ENCODE measurements at regions not wholly inside any gene's neighbourhood (a gene's known extent, or its start where the extent isn't known, plus 50 kb on each side); places are given as distances from the start of the nearest gene placed in this dataset.

DNA sequence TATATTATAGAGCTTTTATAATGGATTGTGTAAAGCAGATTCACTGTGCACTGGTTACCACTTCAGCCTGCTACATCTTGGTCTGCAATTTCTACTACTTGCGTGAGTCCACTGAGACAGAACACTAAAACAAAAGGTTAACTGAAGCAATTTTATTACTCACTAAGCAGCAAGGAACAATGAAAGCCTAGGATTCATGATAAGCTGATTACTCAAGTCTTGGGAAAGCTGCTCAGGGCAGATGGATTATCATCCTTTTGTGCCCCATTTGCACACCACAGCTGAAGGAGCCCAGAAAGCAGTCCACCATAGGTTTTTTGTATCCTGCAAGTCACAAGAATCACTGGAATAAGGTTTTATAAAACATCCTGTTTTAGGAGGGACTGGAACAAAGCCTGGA lies 1215.2 kb upstream of the TMEFF2 start:
- DNase-seq (ENCODE audit: low spot score) (no peak), ATAC-seq (no peak)
- peaks cover 17% of the 10 kb centered on the region for H3K9me3 Mint-ChIP-seq
- TF ChIP-seq SOX15 (CRISPR knock-in tag; IDR thresholded peaks at IDR 0.05) (no peak), JUN (CRISPR knock-in tag; IDR thresholded peaks at IDR 0.05) (no peak), CBFB (CRISPR knock-in tag; IDR thresholded peaks at IDR 0.05; ENCODE audit: low read depth) (no peak), ZNF416 (CRISPR knock-in tag; IDR thresholded peaks at IDR 0.05) (no peak), ZNF138 (CRISPR knock-in tag; conservative IDR thresholded peaks at IDR 0.05) (no peak), HMGXB4 (CRISPR knock-in tag; IDR thresholded peaks at IDR 0.05) (no peak), ARID4B (CRISPR knock-in tag; IDR thresholded peaks at IDR 0.05; ENCODE audit: borderline replicate concordance) (no peak), ZNF281 (CRISPR knock-in tag; IDR thresholded peaks at IDR 0.05) (no peak), ZNF423 (CRISPR knock-in tag; IDR thresholded peaks at IDR 0.05) (no peak), E2F1 (CRISPR knock-in tag; IDR thresholded peaks at IDR 0.05) (no peak), FOXK1 (CRISPR knock-in tag; IDR thresholded peaks at IDR 0.05) (no peak), NR2C2 (CRISPR knock-in tag; IDR thresholded peaks at IDR 0.05) (no peak), MXD4 (CRISPR knock-in tag; IDR thresholded peaks at IDR 0.05; ENCODE audit: borderline replicate concordance) (no peak)
- TF ChIP-seq, protein P1, sequence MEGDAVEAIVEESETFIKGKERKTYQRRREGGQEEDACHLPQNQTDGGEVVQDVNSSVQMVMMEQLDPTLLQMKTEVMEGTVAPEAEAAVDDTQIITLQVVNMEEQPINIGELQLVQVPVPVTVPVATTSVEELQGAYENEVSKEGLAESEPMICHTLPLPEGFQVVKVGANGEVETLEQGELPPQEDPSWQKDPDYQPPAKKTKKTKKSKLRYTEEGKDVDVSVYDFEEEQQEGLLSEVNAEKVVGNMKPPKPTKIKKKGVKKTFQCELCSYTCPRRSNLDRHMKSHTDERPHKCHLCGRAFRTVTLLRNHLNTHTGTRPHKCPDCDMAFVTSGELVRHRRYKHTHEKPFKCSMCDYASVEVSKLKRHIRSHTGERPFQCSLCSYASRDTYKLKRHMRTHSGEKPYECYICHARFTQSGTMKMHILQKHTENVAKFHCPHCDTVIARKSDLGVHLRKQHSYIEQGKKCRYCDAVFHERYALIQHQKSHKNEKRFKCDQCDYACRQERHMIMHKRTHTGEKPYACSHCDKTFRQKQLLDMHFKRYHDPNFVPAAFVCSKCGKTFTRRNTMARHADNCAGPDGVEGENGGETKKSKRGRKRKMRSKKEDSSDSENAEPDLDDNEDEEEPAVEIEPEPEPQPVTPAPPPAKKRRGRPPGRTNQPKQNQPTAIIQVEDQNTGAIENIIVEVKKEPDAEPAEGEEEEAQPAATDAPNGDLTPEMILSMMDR (IDR thresholded peaks at IDR 0.05), result no peak
- no peaks in the 10 kb centered on the region for H3K27me3 Mint-ChIP-seq (ENCODE audit: low read depth)
- H3K4me3 Mint-ChIP-seq, result no peak overlapping the region
- no peaks in the 10 kb centered on the region for H3K4me1 Mint-ChIP-seq
- H3K36me3 Mint-ChIP-seq, result peaks cover 3% of the 10 kb centered on the region
- CTCF ChIA-PET, result no interaction called here
- POLR2A ChIA-PET, result no interaction called here
- H3K27ac Mint-ChIP-seq, result no peak overlapping the region

DNA sequence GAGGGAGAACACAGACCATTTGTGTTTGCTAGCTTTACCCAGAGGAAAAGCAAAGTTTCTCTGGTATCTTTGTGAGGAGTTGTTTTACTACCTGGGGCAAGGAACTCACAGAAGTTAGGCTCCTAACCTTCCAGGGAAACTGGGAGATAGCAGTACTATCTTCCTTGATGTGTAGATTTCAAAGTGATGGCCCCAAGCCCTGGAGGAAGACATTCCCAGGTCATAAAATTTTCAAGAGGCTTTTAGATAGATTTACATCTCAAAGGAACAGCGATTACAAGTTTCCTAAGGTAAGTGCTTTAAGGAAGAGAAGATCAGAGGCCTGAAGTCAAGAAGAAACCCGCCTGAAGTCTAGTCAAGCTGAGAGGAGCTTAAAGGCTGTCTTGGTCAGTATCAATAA lies 1187.8 kb upstream of the TMEFF2 start:
- Mint-ChIP-seq H3K4me1 (0 out of 2 replicates have a peak, but pooled peaks cover 2% of the 10 kb centered on the region), H3K9me3 (peaks cover 5% of the 10 kb centered on the region; the same call in 1 of the 2 replicates), H3K36me3 (no peaks in the 10 kb centered on the region), H3K27ac (no peak overlapping the region), H3K4me3 (no peak overlapping the region), H3K27me3 (ENCODE audit: low read depth) (peaks cover 54% of the 10 kb centered on the region)
- ATAC-seq (peak; percentile 77), DNase-seq (ENCODE audit: low spot score) (peak; percentile 8)
- CTCF ChIA-PET, result no interaction called here
- POLR2A ChIA-PET, result no interaction called here
- TF ChIP-seq ZNF138 (CRISPR knock-in tag; conservative IDR thresholded peaks at IDR 0.05) (no peak), USF1 (CRISPR knock-in tag; IDR thresholded peaks at IDR 0.05) (no peak), NR1H2 (CRISPR knock-in tag; IDR thresholded peaks at IDR 0.05) (no peak), NR3C1 (CRISPR knock-in tag; conservative IDR thresholded peaks at IDR 0.05; ENCODE audit: low read depth) (no peak), TEAD4 (CRISPR knock-in tag; IDR thresholded peaks at IDR 0.05) (no peak), ZNF317 (CRISPR knock-in tag; IDR thresholded peaks at IDR 0.05; ENCODE audit: borderline replicate concordance, low read depth) (no peak), ZNF121 (CRISPR knock-in tag; IDR thresholded peaks at IDR 0.05) (no peak), ZNF263 (CRISPR knock-in tag; IDR thresholded peaks at IDR 0.05; ENCODE audit: low read depth) (no peak), EMX1 (CRISPR knock-in tag; IDR thresholded peaks at IDR 0.05) (no peak)
- TF ChIP-seq, protein P2, sequence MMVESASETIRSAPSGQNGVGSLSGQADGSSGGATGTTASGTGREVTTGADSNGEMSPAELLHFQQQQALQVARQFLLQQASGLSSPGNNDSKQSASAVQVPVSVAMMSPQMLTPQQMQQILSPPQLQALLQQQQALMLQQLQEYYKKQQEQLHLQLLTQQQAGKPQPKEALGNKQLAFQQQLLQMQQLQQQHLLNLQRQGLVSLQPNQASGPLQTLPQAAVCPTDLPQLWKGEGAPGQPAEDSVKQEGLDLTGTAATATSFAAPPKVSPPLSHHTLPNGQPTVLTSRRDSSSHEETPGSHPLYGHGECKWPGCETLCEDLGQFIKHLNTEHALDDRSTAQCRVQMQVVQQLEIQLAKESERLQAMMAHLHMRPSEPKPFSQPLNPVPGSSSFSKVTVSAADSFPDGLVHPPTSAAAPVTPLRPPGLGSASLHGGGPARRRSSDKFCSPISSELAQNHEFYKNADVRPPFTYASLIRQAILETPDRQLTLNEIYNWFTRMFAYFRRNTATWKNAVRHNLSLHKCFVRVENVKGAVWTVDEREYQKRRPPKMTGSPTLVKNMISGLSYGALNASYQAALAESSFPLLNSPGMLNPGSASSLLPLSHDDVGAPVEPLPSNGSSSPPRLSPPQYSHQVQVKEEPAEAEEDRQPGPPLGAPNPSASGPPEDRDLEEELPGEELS (CRISPR knock-in tag; IDR thresholded peaks at IDR 0.05), result no peak

Measured in WTC11 (cell line).